Neuronal stem cell (in vitro differentiated cells): ENCODE measurements at regions not wholly inside any gene's neighbourhood (a gene's known extent, or its start where the extent isn't known, plus 50 kb on each side); places are given as distances from the start of the nearest gene placed in this dataset.

Experiments used
- DNase-seq: peaks from one replicate; pipeline ENCODE4 v3.0.0-alpha.2; 2013; ENCODE audit warnings: low spot score
- H2AFZ ChIP-seq: one replicate; pipeline ENCODE4 v1.6.1; 2013; ENCODE audit warnings: mild to moderate bottlenecking, low read length, inconsistent platforms
- H2AK5ac ChIP-seq: 2 replicates; pipeline ENCODE4 v1.6.1; 2013; ENCODE audit warnings: low read depth, mild to moderate bottlenecking, inconsistent platforms, low read length, moderate library complexity, mixed read lengths
- H2BK120ac ChIP-seq: 2 replicates; pipeline ENCODE4 v1.6.1; 2013; ENCODE audit warnings: low read depth, mild to moderate bottlenecking, inconsistent platforms, low read length, moderate library complexity, mixed read lengths
- H2BK12ac ChIP-seq: one replicate; pipeline ENCODE4 v1.6.1; 2013; ENCODE audit warnings: low read length, inconsistent platforms
- H2BK15ac ChIP-seq: 2 replicates; pipeline ENCODE4 v1.6.1; 2013; ENCODE audit warnings: mild to moderate bottlenecking, low read length, inconsistent platforms, mixed read lengths
- H2BK5ac ChIP-seq: one replicate; pipeline ENCODE4 v1.6.1; 2013; ENCODE audit warnings: inconsistent platforms, mild to moderate bottlenecking, low read length, moderate library complexity
- H3K14ac ChIP-seq: one replicate; pipeline ENCODE4 v1.6.1; 2013; ENCODE audit warnings: low read length, inconsistent platforms
- H3K18ac ChIP-seq: 2 replicates; pipeline ENCODE4 v1.6.1; 2013; ENCODE audit warnings: low read length, inconsistent platforms
- H3K23ac ChIP-seq: 2 replicates; pipeline ENCODE4 v1.6.1; 2013; ENCODE audit warnings: low read depth, mild to moderate bottlenecking, mixed read lengths, low read length, inconsistent platforms; ENCODE audit not compliant: poor library complexity
- H3K27ac ChIP-seq: replicated peaks from 3 replicates; pipeline ENCODE4 v1.5.1; 2013; ENCODE audit warnings: low read length, inconsistent platforms
- H3K27me3 ChIP-seq, 3 experiments: 2 replicates each; pipeline ENCODE4 v1.6.1; 2013; ENCODE audit warnings: low read length in 3 of 3, mild to moderate bottlenecking in 2 of 3, inconsistent platforms in 1 of 3, low read depth in 1 of 3, mixed read lengths in 1 of 3, moderate library complexity in 1 of 3; ENCODE audit not compliant: control insufficient read depth in 3 of 3, insufficient read depth in 3 of 3
- H3K36me3 ChIP-seq, 2 donors: replicated peaks in 1 of 2; 2 replicates each; pipeline ENCODE4 v1.6.1; 2013; ENCODE audit warnings: low read length in 2 of 2; ENCODE audit not compliant: control insufficient read depth in 2 of 2, insufficient read depth in 2 of 2
- H3K4ac ChIP-seq: 2 replicates; pipeline ENCODE4 v1.6.1; 2013; ENCODE audit warnings: inconsistent platforms, mild to moderate bottlenecking, low read length, moderate library complexity
- H3K4me1 ChIP-seq, 2 donors: 1 replicate in 1 of 2; 2 replicates in 1 of 2; pipeline ENCODE4 v1.6.1; 2013; ENCODE audit warnings: low read length in 2 of 2, low read depth in 1 of 2; ENCODE audit not compliant: control insufficient read depth in 2 of 2, insufficient read depth in 1 of 2
- H3K4me2 ChIP-seq: one replicate; pipeline ENCODE4 v1.6.1; 2013; ENCODE audit warnings: mild to moderate bottlenecking, low read length, inconsistent platforms; ENCODE audit not compliant: insufficient read depth, poor library complexity, severe bottlenecking
- H3K4me3 ChIP-seq, 2 donors: 2 replicates each; pipeline ENCODE4 v1.5.1; 2013; ENCODE audit warnings: low read length in 2 of 2, mild to moderate bottlenecking in 2 of 2, inconsistent platforms in 1 of 2, moderate library complexity in 1 of 2
- H3K79me1 ChIP-seq: one replicate; pipeline ENCODE4 v1.6.1; 2013; ENCODE audit warnings: low read depth, mild to moderate bottlenecking, inconsistent platforms, low read length, moderate library complexity
- H3K9ac ChIP-seq: one replicate; pipeline ENCODE4 v1.6.1; 2013; ENCODE audit warnings: mild to moderate bottlenecking, low read depth, low read length, inconsistent platforms; ENCODE audit not compliant: poor library complexity
- H3K9me3 ChIP-seq, 2 donors: replicated peaks in 1 of 2; 2 replicates each; pipeline versions ENCODE3 to v1.6.1; 2013; ENCODE audit warnings: low read length in 2 of 2, mild to moderate bottlenecking in 2 of 2, inconsistent platforms in 1 of 2, low read depth in 1 of 2, mixed read lengths in 1 of 2, moderate library complexity in 1 of 2; ENCODE audit not compliant: control insufficient read depth in 2 of 2, insufficient read depth in 1 of 2
- H4K8ac ChIP-seq: one replicate; pipeline ENCODE4 v1.6.1; 2013; ENCODE audit warnings: low read depth, mild to moderate bottlenecking, inconsistent platforms, low read length, moderate library complexity
- H4K91ac ChIP-seq: one replicate; pipeline ENCODE4 v1.6.1; 2013; ENCODE audit warnings: low read length, low read depth, mild to moderate bottlenecking, inconsistent platforms; ENCODE audit not compliant: poor library complexity
- WGBS, 2 donors: extraction: QIAGEN DNeasy Blood & Tissue Kit; methylation state at CpG; one replicate each; pipeline ENCODE4 v1.1.7; 2013; ENCODE audit warnings: missing lambda C conversion rate in 2 of 2, mixed read lengths in 1 of 2; ENCODE audit not compliant: insufficient read length in 2 of 2, insufficient replicate concordance in 1 of 2; ENCODE audit errors: extremely low coverage in 2 of 2; 5-methylcytosine and 5-hydroxymethylcytosine counted together

DNA sequence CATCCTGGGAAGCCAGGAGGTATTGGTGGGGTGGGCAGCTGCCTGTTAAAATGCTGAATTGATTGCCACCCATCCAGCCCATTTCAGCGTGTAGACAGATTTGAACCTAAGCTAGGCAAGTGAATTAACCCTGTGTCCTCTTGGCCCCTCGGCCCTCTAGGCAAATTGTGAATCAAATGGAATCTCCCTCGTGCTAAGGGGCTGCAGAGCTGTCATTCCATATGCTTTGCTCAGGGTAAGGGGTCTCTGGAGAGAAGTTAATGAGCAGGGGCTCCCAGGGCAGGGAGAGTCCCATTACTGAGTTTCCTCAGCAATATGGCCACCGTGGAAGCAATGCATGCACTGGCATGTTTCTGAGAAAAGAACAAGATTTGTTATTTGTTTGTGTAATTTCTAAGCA, 117.7 kb upstream of the RCN1 start:
- no peak overlapping the region for H4K91ac ChIP-seq
- no peak overlapping the region for H3K18ac ChIP-seq
- H3K9me3 ChIP-seq: peaks cover 0 to 2% of the 10 kb centered on the region in 2 donors
- no peak overlapping the region for H3K14ac ChIP-seq
- H3K23ac ChIP-seq: no peak overlapping the region
- peaks cover 0 to 9% (median 0%) of the 10 kb centered on the region in 3 experiments for H3K27me3 ChIP-seq
- H3K79me1 ChIP-seq: no peaks in the 10 kb centered on the region
- H3K9ac ChIP-seq: no peak overlapping the region
- H4K8ac ChIP-seq: no peak overlapping the region
- H2BK12ac ChIP-seq: no peak overlapping the region
- peaks cover 0 to 2% of the 10 kb centered on the region in 2 donors for H3K4me1 ChIP-seq
- H3K36me3 ChIP-seq: no peaks in the 10 kb centered on the region
- H3K27ac ChIP-seq: no peak overlapping the region
- H2BK120ac ChIP-seq: no peak overlapping the region
- H2BK15ac ChIP-seq: no peak overlapping the region
- no peak overlapping the region for H2AK5ac ChIP-seq
- no peak overlapping the region for H3K4me2 ChIP-seq
- DNase-seq: no peak
- H2AFZ ChIP-seq: no peak overlapping the region
- no peak overlapping the region for H3K4me3 ChIP-seq
- H2BK5ac ChIP-seq: no peak overlapping the region
- no CpG with 5 or more reads among the region's 4 CpGs for WGBS, 2 donors
- H3K4ac ChIP-seq: no peak overlapping the region

DNA sequence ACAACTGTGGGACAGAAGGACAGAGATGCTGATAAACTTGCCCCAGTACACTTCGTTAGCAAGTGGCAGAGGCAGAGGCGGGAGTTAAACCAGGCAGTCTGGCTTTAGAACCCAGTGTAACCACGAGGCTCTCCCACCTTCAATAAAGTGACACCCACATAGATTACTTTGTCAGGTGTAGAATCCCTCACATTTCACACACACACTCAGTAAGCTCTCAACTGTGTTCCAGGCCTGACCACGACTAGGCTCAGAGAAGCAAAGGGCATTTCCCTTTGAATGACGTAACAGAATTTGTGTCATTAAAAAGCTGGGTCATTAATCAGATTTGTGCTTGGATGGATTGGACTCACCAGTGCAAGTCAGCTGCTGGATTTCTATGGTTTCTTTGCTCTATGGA, 118.3 kb upstream of the RCN1 start:
- Histone ChIP-seq H3K9me3 (peaks cover 0 to 2% of the 10 kb centered on the region in 2 donors), H3K4me3 (no peak overlapping the region), H3K4me1 (peaks cover 1 to 3% of the 10 kb centered on the region in 2 donors), H3K23ac (no peak overlapping the region), H3K27ac (no peak overlapping the region), H4K91ac (no peak overlapping the region), H3K27me3 (peaks cover 0 to 9% (median 0%) of the 10 kb centered on the region in 3 experiments), H2BK120ac (no peak overlapping the region), H3K9ac (no peak overlapping the region), H2BK12ac (no peak overlapping the region), H3K4ac (no peak overlapping the region), H3K4me2 (no peak overlapping the region), H2AK5ac (no peak overlapping the region), H2AFZ (no peak overlapping the region), H3K79me1 (no peaks in the 10 kb centered on the region), H2BK5ac (no peak overlapping the region), H4K8ac (no peak overlapping the region), H3K18ac (no peak overlapping the region), H2BK15ac (no peak overlapping the region), H3K14ac (no peak overlapping the region), H3K36me3 (no peaks in the 10 kb centered on the region)
- no peak for DNase-seq
- no CpG with 5 or more reads among the region's 5 CpGs for WGBS, 2 donors

DNA sequence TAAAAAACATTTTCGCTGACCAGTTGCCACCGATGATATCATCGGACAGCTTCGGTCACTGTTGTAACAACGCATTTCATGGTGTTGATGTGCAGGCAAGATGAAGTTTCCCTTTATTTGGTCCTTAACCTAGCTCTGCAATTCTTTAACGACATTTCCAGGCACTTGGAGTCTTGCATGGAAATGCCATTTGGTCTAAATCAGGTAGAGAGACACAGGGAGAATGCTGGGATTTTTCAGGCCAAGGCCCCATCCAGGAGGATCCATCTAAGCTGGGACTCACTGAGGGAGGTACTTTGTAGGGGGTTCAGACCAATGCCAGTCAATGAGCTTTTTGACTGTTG, 121.5 kb upstream of the RCN1 start:
- Histone ChIP-seq H3K36me3 (no peaks in the 10 kb centered on the region), H3K9ac (no peak overlapping the region), H3K27ac (no peak overlapping the region), H2BK120ac (no peak overlapping the region), H3K4me2 (no peak overlapping the region), H2BK12ac (no peak overlapping the region), H3K4ac (no peak overlapping the region), H3K4me1 (peaks cover 2 to 4% of the 10 kb centered on the region in 2 donors), H2BK5ac (no peak overlapping the region), H3K23ac (no peak overlapping the region), H3K79me1 (no peaks in the 10 kb centered on the region), H3K18ac (no peak overlapping the region), H3K14ac (no peak overlapping the region), H3K4me3 (no peak overlapping the region), H2AFZ (no peak overlapping the region), H4K91ac (no peak overlapping the region), H4K8ac (no peak overlapping the region), H2BK15ac (no peak overlapping the region), H2AK5ac (no peak overlapping the region), H3K27me3 (no peaks in the 10 kb centered on the region), H3K9me3 (peaks cover 0 to 2% of the 10 kb centered on the region in 2 donors)
- DNase-seq: no peak
- WGBS, 2 donors: no CpG with 5 or more reads among the region's 6 CpGs

DNA sequence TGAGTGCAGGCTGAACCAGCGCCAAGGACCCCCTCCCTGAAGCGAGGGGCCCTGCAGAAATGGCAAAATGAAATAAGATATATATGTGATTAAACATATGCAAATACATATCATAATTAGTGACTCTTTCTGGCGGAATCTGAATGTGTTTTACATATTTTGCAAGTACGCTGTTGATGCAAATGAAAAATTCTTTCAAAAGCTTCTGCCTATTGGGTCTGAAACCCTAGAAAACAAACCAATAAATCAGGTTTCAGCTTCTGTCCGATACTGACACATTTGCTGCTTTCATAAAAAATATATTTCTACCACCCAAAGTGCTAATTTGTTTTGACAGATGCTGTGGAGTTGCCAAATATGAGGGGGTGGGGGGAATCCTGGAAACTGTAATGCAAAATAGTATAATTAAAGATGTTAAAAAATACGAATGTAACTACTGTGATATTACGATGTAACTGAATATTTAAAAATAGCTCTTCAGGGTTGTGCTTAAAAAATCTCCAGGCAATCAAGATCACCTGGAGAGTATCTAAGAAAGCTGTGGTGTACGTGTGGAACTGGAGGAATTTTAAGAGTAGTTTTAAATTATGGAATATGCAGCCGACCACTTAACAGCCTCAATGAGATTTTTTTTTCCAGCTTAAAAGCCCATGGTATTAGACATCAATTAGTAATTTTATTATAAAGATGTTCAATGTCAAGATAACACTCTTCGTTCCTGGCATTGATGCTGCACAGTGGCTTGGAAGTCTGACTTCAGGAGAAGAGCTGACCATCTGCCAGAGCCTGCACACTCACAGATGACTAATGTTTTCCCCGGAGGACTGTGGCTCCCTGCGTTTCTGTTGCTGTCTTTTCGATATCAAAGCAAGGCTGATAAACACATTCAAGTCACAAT, 122.2 kb upstream of the RCN1 start:
- peaks cover 2 to 4% of the 10 kb centered on the region in 2 donors for H3K4me1 ChIP-seq
- no peak overlapping the region for H2BK12ac ChIP-seq
- H2AFZ ChIP-seq: no peak overlapping the region

More for the DNA sequence above, 122.2 kb upstream of the RCN1 start:
- Histone ChIP-seq H4K8ac (no peak overlapping the region), H3K27ac (no peak overlapping the region), H2AK5ac (no peak overlapping the region), H3K27me3 (no peaks in the 10 kb centered on the region), H3K4me2 (no peak overlapping the region), H2BK15ac (no peak overlapping the region), H3K4me3 (no peak overlapping the region), H3K36me3 (no peaks in the 10 kb centered on the region), H3K79me1 (no peaks in the 10 kb centered on the region), H3K4ac (no peak overlapping the region), H4K91ac (no peak overlapping the region), H2BK5ac (no peak overlapping the region), H3K14ac (no peak overlapping the region), H3K23ac (no peak overlapping the region), H3K9me3 (peaks cover 0 to 2% of the 10 kb centered on the region in 2 donors), H2BK120ac (no peak overlapping the region), H3K9ac (no peak overlapping the region), H3K18ac (no peak overlapping the region)
- DNase-seq: no peak
- WGBS, 2 donors: no CpG with 5 or more reads among the region's 13 CpGs
